CD4-positive, alpha-beta T cell treated with Interferon gamma for 1 hour (primary cell): ENCODE measurements at regions not wholly inside any gene's neighbourhood (a gene's known extent, or its start where the extent isn't known, plus 50 kb on each side); places are given as distances from the start of the nearest gene placed in this dataset.

Experiments
- DNase-seq: peaks from one replicate; pipeline ENCODE4 v3.0.0-alpha.2; 2020

GRCh38 chr17:79500745-79501618 lies 109.9 kb downstream of the RBFOX3 start:
- no peak for DNase-seq

- no peak for DNase-seq
Measured at GRCh38 chr17:79498854-79499253, 112.0 kb downstream of the RBFOX3 start.

DNA sequence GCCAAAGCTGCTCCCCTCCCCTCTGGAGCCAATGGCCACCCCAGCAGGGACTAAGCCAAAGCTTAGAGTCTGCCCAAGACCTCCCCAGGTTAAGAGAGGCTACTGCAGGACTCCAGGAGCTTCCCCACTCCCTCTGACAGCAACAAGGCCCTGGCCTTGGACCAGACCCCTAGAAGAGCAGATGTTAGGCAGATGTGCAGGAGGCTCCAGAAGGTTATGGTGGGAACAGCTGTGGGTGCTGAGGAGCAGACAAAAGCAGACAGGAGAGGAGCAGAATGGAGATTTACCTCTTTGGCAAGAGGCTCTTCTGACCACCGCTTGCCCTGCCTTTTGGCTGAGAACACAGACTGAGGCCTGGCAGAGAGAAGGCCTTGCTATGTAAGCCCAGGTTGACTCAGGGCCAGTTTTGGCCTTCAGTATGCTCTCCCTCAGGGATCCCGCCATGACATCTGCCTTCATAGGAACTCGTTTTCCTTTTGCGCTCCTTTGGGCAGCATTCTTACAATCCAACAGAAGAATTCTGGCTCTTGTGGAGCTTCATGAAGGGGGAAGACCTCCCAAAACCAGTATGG lies 113.0 kb downstream of the RBFOX3 start:
- no peak for DNase-seq

DNA sequence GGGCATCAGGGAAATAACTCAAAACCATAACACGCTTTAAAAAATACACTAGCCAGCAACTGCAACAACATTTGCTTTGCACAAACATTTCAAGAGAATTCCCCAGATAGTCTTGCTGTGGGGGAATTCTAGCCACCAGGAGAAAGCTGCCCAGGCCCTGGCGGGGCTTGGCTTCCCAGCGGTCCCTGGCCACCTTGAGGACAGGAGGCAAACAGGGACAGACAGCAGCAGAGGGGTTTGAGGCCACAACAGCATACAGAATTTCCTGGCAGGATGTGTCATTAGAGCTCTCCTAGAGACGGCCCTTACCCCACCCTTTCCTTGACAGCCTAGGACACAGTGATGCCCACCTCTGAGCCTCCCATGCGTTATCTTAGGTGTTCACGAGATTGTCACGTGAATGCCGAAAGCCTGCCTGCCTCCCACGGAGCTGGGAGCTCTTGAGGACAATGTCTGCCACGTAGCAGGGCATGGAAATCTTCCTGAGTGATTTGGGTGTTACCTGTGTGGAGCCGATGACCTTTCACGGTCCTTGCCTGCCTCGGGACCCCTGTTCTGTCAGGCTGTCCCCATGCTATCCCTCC lies 114.3 kb downstream of the RBFOX3 start:
- no peak for DNase-seq

- DNase-seq, result no peak
Measured at GRCh38 chr17:79495665-79496064, 115.2 kb downstream of the RBFOX3 start.

DNA sequence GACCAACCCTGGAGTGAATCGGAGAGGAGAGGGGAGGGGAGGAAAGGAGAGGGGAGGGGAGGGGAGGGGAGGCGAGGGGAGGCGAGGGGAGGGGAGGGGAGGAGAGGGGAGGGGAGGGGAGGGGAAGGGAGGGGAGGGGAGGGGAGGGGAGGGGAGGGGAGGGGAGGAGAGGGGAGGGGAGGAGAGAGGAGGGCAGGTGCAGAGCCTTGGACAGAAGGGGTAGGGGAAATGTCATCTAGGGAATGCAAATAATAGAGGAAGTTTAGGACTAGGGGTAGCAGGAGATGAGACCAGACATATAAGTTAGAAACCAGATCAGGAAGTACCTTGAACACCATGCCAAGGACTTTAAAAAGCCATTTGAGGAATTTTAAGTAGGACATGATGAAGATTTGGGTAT lies 119.8 kb downstream of the RBFOX3 start:
- DNase-seq, result no peak

DNA sequence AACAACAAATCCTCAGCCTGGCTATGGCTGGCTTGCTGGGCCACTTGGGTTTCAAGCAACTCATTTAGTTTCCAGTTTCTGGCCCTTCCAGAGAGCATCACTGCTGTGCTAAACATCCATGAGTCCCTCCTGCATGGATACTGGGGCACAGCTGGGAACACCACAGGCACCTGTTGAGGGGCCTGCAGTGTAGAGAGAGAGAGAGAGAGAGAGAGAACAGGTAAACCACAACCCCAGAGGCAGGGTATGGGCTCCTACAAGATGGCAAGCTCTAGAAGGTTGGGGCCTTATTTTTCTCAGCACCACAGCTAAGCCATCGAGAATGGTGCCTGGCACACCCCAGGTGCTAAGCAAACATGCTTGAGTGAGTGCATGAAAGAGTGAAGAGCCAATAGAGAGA lies 120.3 kb downstream of the RBFOX3 start:
- DNase-seq, result no peak

DNA sequence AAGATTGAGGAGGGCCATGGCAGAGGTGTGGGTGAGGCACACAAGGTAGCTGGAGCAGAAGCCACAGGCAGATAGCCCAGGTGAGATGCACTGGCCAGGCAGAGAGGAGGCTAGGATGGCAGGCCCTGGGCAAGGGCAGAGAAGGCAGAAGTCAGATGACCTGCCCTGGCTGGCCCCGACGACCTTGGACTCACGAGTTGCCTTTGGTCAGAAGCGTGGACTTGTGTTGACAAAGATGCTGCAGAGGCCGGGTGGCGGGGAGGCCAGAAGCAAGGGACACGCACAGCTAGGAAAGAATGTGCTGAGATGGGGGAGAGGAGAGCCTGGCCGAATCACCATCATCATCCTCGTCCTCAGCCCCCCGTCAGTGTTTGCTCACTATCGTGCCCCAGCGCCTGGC lies 123.7 kb downstream of the RBFOX3 start:
- DNase-seq, result no peak

- no peak for DNase-seq
Measured at GRCh38 chr17:79485991-79486390, 124.9 kb downstream of the RBFOX3 start.

DNA sequence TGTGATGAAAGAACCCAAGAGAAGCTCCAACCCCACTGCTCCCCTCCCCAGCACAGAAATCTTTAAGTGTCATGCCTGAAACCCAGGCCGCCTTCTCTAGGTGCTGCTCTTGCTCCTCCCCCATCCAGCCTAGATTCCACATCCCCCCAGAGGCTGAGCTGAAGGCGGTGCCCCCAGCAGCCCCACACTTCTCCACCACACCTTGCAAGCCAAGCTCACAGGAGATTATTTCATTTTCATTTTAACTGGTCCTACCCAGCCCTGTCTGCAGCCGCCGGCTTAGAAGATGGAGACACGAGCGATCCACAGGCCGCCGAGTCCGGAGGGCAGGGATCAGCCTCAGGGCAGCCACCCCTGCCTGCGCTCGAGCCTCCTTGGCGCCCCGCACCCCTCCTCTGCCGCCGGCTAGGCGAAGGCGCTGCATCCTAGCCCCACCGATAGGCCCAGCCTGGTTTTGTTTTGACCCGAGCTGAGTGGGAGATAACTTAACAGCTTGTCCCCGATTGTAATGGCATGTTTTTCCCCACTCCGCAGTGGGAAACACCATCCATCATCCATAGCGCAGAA lies 125.3 kb downstream of the RBFOX3 start:
- no peak for DNase-seq

DNA sequence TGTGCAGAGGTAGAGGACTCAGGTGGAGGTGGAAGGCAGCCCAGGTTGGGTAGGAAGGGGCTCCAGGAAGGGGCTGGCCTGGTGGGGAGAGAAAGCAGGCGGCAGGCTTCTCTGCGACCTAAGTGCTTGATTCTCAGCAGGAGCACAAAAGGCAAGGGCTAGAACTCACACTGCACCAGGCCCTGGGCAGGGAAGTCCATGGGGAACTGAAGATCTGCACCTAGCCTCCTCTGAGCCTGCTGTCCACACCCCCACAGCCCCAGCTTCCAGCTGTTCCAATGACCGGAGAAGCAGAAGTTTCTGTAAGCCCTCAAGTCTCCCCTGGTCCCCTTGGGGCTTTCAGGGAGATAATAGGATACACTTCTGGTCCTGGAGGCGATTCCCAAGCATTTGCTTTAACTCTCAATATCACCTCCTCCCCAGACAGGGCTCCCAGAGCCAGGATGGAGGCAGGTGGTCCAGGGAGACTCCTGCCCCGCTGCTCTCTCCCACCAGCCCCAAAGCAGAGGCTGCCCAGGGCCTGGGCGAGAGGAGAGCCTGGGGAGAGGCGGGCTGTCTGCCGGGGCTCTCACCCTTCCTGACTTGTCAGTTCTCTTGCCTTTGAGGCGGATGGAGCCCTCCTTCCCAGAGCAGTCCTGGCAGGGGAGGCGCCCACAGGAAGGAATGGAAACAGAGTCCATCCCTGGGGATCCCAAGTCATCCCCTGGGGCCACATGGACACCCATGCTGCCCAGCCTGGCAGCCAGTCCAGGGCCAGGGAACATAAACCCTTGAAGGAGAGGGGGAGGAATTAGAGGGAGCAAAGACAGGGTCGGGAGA lies 126.0 kb downstream of the RBFOX3 start:
- no peak for DNase-seq

DNA sequence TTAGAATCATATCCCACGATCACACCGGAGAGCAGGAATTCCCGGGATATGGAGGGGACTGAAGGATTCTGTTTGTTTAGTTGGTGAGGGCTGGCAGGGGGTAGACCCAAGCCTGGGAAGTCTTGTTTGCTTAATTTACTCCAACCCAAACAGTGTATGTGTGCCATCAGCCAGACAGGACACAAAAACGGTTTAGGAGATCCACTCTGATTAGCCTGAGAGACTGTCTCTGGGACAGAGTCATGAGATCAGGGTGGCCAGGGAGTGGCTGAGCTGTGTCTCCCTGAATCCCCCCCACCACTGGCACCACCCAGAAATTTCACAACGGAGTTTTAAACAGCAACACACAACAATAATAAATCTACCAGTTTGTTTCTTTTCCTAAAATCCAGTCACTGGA lies 127.0 kb downstream of the RBFOX3 start:
- DNase-seq, result no peak

GRCh38 chr17:79482727-79483521 lies 127.9 kb downstream of the RBFOX3 start:
- no peak for DNase-seq

DNA sequence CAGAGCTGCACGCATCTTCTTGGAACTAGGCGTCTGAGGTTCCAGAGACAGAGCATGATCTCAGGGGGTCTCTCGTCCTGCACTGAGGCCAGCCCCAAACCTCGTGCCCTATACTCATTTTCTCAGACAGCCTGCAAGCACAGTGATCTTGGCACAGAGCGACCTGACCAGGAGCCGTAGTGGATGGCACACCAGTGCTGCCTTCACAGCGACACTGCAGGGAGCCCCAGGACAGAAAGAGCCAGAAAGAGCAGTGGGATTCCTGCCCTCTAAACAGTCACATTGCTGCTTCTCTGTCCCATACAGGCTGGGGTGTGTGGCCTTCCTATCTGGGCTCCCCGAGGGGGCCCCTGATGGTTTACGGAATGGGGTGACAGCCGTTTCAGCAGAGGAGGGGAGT lies 131.0 kb downstream of the RBFOX3 start:
- no peak for DNase-seq

DNA sequence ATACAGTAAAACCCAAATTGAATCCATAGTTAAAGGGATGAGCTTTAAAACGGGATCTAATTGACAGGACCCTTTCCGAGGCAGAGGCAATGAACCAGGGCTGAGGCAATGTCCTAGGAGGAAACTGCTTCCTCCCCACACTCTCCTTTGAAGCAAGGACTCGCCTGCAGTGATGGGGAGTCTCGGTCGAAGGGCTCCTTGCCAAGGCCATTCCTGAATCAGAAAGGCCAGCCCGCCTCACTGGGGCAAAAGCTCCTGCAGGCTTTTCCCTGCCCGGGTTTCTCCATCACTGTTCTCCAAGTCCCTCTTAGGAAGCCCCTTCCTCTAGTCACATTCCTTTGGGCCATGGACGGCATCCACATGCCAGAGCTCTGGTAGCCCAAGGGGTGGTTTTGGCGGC lies 132.0 kb downstream of the RBFOX3 start:
- DNase-seq, result no peak

DNA sequence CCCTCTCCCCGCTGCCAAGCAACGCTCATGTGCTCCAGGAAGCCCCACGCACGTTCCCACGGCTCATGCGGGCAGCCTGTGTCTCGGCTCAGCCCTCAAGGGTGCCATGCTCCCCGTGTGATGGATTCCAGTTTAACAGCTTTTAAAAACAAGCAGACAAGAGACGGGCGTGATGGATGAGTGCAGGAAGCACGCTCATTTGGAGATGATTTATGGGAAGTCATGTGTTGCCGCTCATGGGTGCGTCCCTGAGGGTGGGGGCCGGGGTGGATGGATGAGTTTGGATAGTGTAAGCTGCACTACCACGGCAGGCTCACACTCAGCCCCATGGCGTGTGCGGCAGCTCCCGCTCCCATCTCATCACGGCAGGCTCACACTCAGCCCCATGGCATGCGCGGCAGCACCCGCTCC lies 132.8 kb downstream of the RBFOX3 start:
- no peak for DNase-seq

GRCh38 chr17:79476074-79476652 lies 134.7 kb downstream of the RBFOX3 start:
- DNase-seq, result no peak

- no peak for DNase-seq
Measured at GRCh38 chr17:79473876-79474440, 136.9 kb downstream of the RBFOX3 start.

DNA sequence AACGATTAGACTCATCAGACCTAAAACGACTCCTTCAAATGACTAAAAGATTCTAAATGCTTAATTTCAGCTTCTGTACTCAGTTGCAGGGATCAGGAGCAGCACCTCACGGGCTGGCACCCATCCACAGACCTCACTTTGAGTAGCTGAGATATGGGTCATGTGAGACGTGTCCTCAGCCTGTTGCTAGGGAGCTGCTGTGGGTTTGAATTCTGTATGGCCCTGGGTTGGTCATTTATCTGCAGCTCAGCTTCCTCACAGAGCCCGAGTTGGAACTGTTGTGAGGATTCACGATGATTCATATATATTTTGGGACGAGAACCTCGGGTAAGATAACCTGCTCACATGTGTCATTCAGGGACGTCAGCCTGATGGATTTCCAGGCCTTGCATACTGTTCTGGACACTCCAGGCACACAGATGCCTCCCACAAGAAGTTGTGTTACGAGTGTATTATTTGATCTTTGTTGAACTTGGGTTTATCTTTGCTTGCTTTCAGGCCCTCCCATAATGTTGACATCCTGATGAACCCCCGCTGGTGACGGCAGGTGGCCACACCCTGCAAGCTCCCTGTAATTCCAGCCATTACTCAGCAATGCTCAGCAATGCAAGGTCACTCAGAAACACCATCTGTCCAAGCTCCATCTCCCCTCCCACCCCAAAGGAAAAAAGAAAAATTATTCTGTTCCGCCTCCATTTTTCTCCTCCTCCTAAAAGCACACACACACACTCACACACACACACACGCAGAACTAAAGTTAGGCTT lies 137.6 kb downstream of the RBFOX3 start:
- no peak for DNase-seq

DNA sequence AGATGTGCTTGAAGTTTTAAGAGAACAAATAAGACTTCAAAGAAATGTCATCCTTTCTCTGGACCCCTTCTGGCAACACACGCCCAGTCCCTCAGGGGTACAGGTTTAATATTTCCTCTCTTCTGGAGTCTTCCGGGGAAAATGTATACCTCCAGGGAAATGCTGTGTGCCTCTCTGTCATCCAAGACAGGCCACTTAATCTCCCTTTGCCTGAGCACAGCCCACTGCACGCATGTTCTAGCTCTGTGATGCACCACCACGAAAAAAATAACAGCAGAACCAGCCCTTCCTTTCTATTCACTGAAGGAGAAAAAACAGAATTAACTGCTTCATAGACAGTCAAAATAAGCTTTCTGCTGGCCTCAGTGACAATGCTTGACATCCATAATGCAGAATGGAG lies 140.1 kb downstream of the RBFOX3 start:
- DNase-seq, result no peak

DNA sequence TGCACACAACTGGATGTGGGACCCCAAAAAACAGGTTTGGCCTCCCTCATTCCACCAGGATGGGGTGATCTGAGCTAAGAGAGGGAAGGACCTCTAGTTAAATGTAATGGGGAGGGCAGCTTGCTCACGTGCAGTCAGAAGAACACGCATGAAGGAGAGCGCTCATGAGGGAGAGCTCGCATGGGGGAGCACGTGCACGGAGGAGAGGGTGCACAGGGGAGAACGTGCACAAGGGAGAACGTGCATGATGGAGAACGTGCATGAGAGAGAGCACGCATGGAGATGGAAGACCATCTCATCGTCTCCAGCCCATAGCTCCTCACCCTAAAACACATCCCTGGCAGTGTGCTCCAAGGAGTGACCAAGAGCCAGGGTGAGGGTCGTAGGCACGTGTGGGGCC lies 141.2 kb downstream of the RBFOX3 start:
- DNase-seq, result no peak
